K562 (cell line): ENCODE measurements at regions not wholly inside any gene's neighbourhood (a gene's known extent, or its start where the extent isn't known, plus 50 kb on each side); places are given as distances from the start of the nearest gene placed in this dataset.

ENCODE experiments used
- ATAC-seq: fragments of 200-7000 bp; cut with Tn5 transposase; 3 replicates; pipeline ENCODE4 v1.9.1; 2020; ENCODE audit warnings: moderate library complexity
- BruUV-seq: library from RNA; stranded (reverse); fragments of 400-500 nt; replicated peaks from 2 replicates; lab custom pipeline; 2021; lab: Mats Ljungman, UMichigan
- CTCF ChIA-PET: fragments of 300-600 bp; formaldehyde crosslinking; extraction: SDS; loops from one replicate; lab custom pipeline; 2021; ENCODE audit warnings: low intra/inter-chr PET ratio; lab: Yijun Ruan, JAX
- POLR2A ChIA-PET: fragments of 300-600, 350-650 bp; sonication (Branson Sonifier 250); formaldehyde crosslinking; extraction: SDS; loops from one replicate; lab custom pipeline; 2021; ENCODE audit warnings: antibody characterized with exemption, inconsistent platforms; lab: Yijun Ruan, JAX
- DNase-seq, 4 experiments: peaks; one replicate each; pipeline versions ENCODE4 v3.0.0 to v3.0.0-alpha.2; 2011 to 2018; ENCODE audit warnings: low spot score in 3 of 4, mixed read lengths in 3 of 4; ENCODE audit errors: extremely low read depth in 1 of 4
- FAIRE-seq: peaks from 2 replicates; lab custom pipeline; 2011; peaks lifted over from hg19 to GRCh38; lab: Jason Lieb, UNC
- H2AFZ ChIP-seq: 2 replicates; pipeline ENCODE4 v1.6.0; 2011; ENCODE audit warnings: low read depth, low read length, control low read depth, inconsistent platforms
- H3K27ac ChIP-seq: fragments of 200-600 bp; 3 replicates; pipeline ENCODE4 v1.8.0; 2011; ENCODE audit warnings: low read depth, mild to moderate bottlenecking, control low read depth, inconsistent platforms, low read length, moderate library complexity, mixed read lengths; ENCODE audit errors: extremely low read depth
- H3K27me3 ChIP-seq, 2 experiments: fragments of 300-600 bp in 1 of 2; 2 replicates in 1 of 2; 3 replicates in 1 of 2; pipeline versions ENCODE4 v1.6.0 to v1.8.0; 2011; ENCODE audit warnings: inconsistent platforms in 2 of 2, low read length in 2 of 2, mild to moderate bottlenecking in 1 of 2, mixed read lengths in 1 of 2, moderate library complexity in 1 of 2; ENCODE audit not compliant: control insufficient read depth in 2 of 2, insufficient read depth in 2 of 2
- H3K36me3 ChIP-seq: fragments of 300-600 bp; 3 replicates; pipeline ENCODE4 v1.8.0; 2011; ENCODE audit warnings: mild to moderate bottlenecking, low read length, inconsistent platforms; ENCODE audit not compliant: control insufficient read depth, insufficient read depth
- H3K4me1 ChIP-seq, 2 experiments: fragments of 200-600 bp in 1 of 2; replicated peaks in 1 of 2; 2 replicates in 1 of 2; 3 replicates in 1 of 2; pipeline versions ENCODE4 v1.5.1 to v1.8.0; 2011; ENCODE audit warnings: inconsistent platforms in 2 of 2, low read length in 2 of 2, mild to moderate bottlenecking in 1 of 2, mixed read lengths in 1 of 2, moderate library complexity in 1 of 2; ENCODE audit not compliant: control insufficient read depth in 2 of 2, insufficient read depth in 2 of 2
- H3K4me2 ChIP-seq: 2 replicates; pipeline ENCODE4 v1.6.1; 2011; ENCODE audit warnings: low read length, control low read depth, inconsistent platforms, mixed read lengths; ENCODE audit not compliant: insufficient read depth
- H3K4me3 ChIP-seq: fragments of 200-600 bp; sonication (generic), shearing (Covaris generic); 2 replicates; pipeline ENCODE4 v1.5.1; 2016; ENCODE audit warnings: control low read depth, inconsistent platforms
- H3K79me2 ChIP-seq: fragments of 200-600 bp; 3 replicates; pipeline ENCODE4 v1.8.0; 2011; ENCODE audit warnings: low read length, inconsistent platforms; ENCODE audit not compliant: control insufficient read depth, insufficient read depth
- H3K9ac ChIP-seq, 2 experiments: 2 replicates each; pipeline versions ENCODE4 v1.6.0 to v1.6.1; 2011; ENCODE audit warnings: low read depth in 2 of 2, low read length in 2 of 2, control low read depth in 1 of 2, inconsistent platforms in 1 of 2, mild to moderate bottlenecking in 1 of 2, mixed read lengths in 1 of 2; ENCODE audit not compliant: insufficient read depth in 1 of 2
- H3K9me1 ChIP-seq: one replicate; pipeline ENCODE4 v1.6.0; 2011; ENCODE audit warnings: inconsistent platforms, mild to moderate bottlenecking, low read length, moderate library complexity; ENCODE audit not compliant: control insufficient read depth, insufficient read depth
- H3K9me3 ChIP-seq: replicated peaks from 2 replicates; pipeline ENCODE4 v1.5.1; 2011; ENCODE audit warnings: low read depth, low read length, inconsistent platforms; ENCODE audit not compliant: control insufficient read depth, insufficient read depth
- H4K20me1 ChIP-seq: replicated peaks from 2 replicates; pipeline ENCODE4 v1.6.1; 2011; ENCODE audit warnings: low read length, inconsistent platforms, mixed read lengths; ENCODE audit not compliant: control insufficient read depth, insufficient read depth
- BHLHE40 ChIP-seq: IDR thresholded peaks from 2 replicates; pipeline ENCODE4 v1.6.1; 2011; ENCODE audit warnings: low read length, improper control_type of control experiment
- FOXJ3 ChIP-seq: sonication (generic); formaldehyde crosslinking; IDR thresholded peaks from 2 replicates; pipeline ENCODE4 v1.4.0; 2020; ENCODE audit warnings: mild to moderate bottlenecking, missing genetic modification reagents
- FOXM1 ChIP-seq, 2 experiments: fragments of 450-650 bp in 1 of 2; sonication (generic) in 1 of 2; formaldehyde crosslinking in 1 of 2; IDR thresholded peaks; 2 replicates each; pipeline versions ENCODE4 v1.6.1 to v1.9.0; 2017 to 2022; ENCODE audit warnings: low read depth in 2 of 2, mild to moderate bottlenecking in 2 of 2, missing genetic modification reagents in 1 of 2, moderate library complexity in 1 of 2
- GTF2F1 ChIP-seq: IDR thresholded peaks from 2 replicates; pipeline ENCODE4 v1.6.1; 2011; ENCODE audit warnings: low read depth, low read length, improper control_type of control experiment
- HDAC1 ChIP-seq, 2 experiments: fragments of 450-650 bp; IDR thresholded peaks; 2 replicates each; pipeline ENCODE4 v1.6.1; 2016 to 2017; ENCODE audit warnings: inconsistent platforms in 1 of 2, mild to moderate bottlenecking in 1 of 2, moderate library complexity in 1 of 2
- RBM25 ChIP-seq: fragments of 200-400 bp; formaldehyde crosslinking; IDR thresholded peaks from 2 replicates; pipeline ENCODE4 v1.6.1; 2018; ENCODE audit warnings: low read length, low read depth, moderate library complexity; ENCODE audit not compliant: severe bottlenecking
- WGBS: fragments of 100-300 bp; shearing (Covaris generic); methylation state at CpG from one replicate; pipeline ENCODE4 v1.1.6; 2016; ENCODE audit warnings: low coverage, mixed read lengths; ENCODE audit not compliant: insufficient coverage; ENCODE audit errors: missing lambda C conversion rate; 5-methylcytosine and 5-hydroxymethylcytosine counted together
- in situ Hi-C: fragments of 300-500 bp; cut with MboI; formaldehyde crosslinking; loops from 4 replicates; pipeline ENCODE4 v1.15.0; 2018; ENCODE audit warnings: inconsistent platforms, mixed read lengths
- intact Hi-C: fragments of 100-400 bp; cut with micrococcal nuclease; formaldehyde crosslinking; loops from 2 replicates; pipeline ENCODE4 v1.14.2; 2022
- TF ChIP-seq, protein P1 (sequence below), 2 experiments: fragments of 450-650 bp in 1 of 2; sonication (generic) in 1 of 2; formaldehyde crosslinking in 1 of 2; IDR thresholded peaks; 2 replicates each; pipeline versions ENCODE4 v1.7.1 to v1.9.0; 2016 to 2022; ENCODE audit warnings: inconsistent platforms in 1 of 2, mild to moderate bottlenecking in 1 of 2, missing genetic modification reagents in 1 of 2
- TF ChIP-seq, protein P2 (sequence below): sonication (generic); formaldehyde crosslinking; IDR thresholded peaks from 2 replicates; pipeline ENCODE4 v1.8.0; 2022; ENCODE audit warnings: mild to moderate bottlenecking, missing genetic modification reagents

DNA sequence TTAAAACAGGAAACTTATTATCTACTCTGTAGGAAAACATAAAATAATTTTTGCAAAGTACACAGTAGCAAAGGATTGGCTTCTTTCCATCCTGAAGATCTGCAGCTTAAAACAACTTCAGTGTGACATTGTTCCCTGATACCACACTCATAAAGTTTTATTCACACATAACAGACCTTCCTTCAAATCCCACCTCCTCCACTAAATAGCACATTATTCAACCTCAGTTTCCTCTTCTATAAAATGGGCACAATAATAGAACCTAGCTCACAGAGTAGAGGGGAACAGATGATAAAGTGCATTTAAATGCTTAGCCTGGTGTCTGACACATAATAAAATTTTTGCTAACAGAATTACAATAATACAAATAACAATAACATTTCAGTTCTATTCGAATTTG lies 250.4 kb upstream of the RBBP8 start:
- intact Hi-C loops = no loop called here
- H3K4me1 ChIP-seq = no peaks in the 10 kb centered on the region; a peak in 1 of 5 replicates
- H4K20me1 ChIP-seq = no peaks in the 10 kb centered on the region
- no peak overlapping the region for H3K4me3 ChIP-seq
- 0% methylated on average over 1 of the region's 1 CpG for whole genome bisulfite sequencing
- no peak overlapping the region for H3K9ac ChIP-seq
- no peaks in the 10 kb centered on the region for H3K9me3 ChIP-seq
- ChIA-PET CTCF (interaction anchor here (0.7 kb wide), 1 partner anchor 56 kb away, joined by 3 read pairs; no protein-coding TSS in a partner anchor), POLR2A (no interaction called here)
- no TSS peak for BruUV-seq
- H3K79me2 ChIP-seq = no peaks in the 10 kb centered on the region
- no peak for FAIRE-seq
- no peak overlapping the region for H3K4me2 ChIP-seq
- no peaks in the 10 kb centered on the region for H3K36me3 ChIP-seq
- no peaks in the 10 kb centered on the region for H3K9me1 ChIP-seq
- no peak overlapping the region for H3K27ac ChIP-seq
- no peak overlapping the region for H2AFZ ChIP-seq
- peak; percentile 90 for TF ChIP-seq RBM25
- no peak for TF ChIP-seq FOXM1 (IDR thresholded peaks at IDR 0.05; ENCODE audit: low read depth)
- no peak for TF ChIP-seq FOXM1 (CRISPR knock-in tag; IDR thresholded peaks at IDR 0.05; ENCODE audit: low read depth)
- TF ChIP-seq, protein P1, sequence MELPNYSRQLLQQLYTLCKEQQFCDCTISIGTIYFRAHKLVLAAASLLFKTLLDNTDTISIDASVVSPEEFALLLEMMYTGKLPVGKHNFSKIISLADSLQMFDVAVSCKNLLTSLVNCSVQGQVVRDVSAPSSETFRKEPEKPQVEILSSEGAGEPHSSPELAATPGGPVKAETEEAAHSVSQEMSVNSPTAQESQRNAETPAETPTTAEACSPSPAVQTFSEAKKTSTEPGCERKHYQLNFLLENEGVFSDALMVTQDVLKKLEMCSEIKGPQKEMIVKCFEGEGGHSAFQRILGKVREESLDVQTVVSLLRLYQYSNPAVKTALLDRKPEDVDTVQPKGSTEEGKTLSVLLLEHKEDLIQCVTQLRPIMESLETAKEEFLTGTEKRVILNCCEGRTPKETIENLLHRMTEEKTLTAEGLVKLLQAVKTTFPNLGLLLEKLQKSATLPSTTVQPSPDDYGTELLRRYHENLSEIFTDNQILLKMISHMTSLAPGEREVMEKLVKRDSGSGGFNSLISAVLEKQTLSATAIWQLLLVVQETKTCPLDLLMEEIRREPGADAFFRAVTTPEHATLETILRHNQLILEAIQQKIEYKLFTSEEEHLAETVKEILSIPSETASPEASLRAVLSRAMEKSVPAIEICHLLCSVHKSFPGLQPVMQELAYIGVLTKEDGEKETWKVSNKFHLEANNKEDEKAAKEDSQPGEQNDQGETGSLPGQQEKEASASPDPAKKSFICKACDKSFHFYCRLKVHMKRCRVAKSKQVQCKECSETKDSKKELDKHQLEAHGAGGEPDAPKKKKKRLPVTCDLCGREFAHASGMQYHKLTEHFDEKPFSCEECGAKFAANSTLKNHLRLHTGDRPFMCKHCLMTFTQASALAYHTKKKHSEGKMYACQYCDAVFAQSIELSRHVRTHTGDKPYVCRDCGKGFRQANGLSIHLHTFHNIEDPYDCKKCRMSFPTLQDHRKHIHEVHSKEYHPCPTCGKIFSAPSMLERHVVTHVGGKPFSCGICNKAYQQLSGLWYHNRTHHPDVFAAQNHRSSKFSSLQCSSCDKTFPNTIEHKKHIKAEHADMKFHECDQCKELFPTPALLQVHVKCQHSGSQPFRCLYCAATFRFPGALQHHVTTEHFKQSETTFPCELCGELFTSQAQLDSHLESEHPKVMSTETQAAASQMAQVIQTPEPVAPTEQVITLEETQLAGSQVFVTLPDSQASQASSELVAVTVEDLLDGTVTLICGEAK (IDR thresholded peaks at IDR 0.05) = peak; percentile 71
- TF ChIP-seq, protein P1 (CRISPR knock-in tag; IDR thresholded peaks at IDR 0.05) = no peak
- TF ChIP-seq, protein P2, sequence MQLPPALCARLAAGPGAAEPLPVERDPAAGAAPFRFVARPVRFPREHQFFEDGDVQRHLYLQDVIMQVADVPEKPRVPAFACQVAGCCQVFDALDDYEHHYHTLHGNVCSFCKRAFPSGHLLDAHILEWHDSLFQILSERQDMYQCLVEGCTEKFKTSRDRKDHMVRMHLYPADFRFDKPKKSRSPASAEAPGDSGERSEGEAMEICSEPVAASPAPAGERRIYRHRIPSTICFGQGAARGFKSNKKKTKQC (CRISPR knock-in tag) = no peak
- no peak for TF ChIP-seq FOXJ3 (CRISPR knock-in tag)
- TF ChIP-seq HDAC1 (IDR thresholded peaks at IDR 0.05) = no peak
- TF ChIP-seq BHLHE40 = no peak
- no peak for TF ChIP-seq GTF2F1
- DNase-seq = no peak
- ATAC-seq = no peak
- peaks cover 0 to 9% of the 10 kb centered on the region in 2 experiments; a peak in 3 of 5 replicates for H3K27me3 ChIP-seq
- in situ Hi-C loops = no loop called here
